IMR-90 (cell line): ENCODE measurements at regions not wholly inside any gene's neighbourhood (a gene's known extent, or its start where the extent isn't known, plus 50 kb on each side); places are given as distances from the start of the nearest gene placed in this dataset.

Source experiments
- ATAC-seq: fragments of 200-7000 bp; cut with Tn5 transposase; 2 replicates; pipeline ENCODE4 v1.9.1; 2020; ENCODE audit warnings: low read depth, mild to moderate bottlenecking, moderate library complexity
- BruUV-seq: library from RNA; stranded (reverse); fragments of 400-500 nt; replicated peaks from 2 replicates; lab custom pipeline; 2021; lab: Mats Ljungman, UMichigan
- CTCF ChIA-PET: fragments of 300-600 bp; formaldehyde crosslinking; extraction: SDS; loops from one replicate; lab custom pipeline; 2021; ENCODE audit warnings: antibody characterized with exemption; lab: Yijun Ruan, JAX
- POLR2A ChIA-PET: fragments of 300-600 bp; sonication (Branson Sonifier 250); formaldehyde crosslinking; loops from one replicate; lab custom pipeline; 2022; ENCODE audit warnings: antibody characterized with exemption; ENCODE audit not compliant: unreplicated experiment; lab: Charles Lee
- DNase-seq: peaks from one replicate; pipeline ENCODE4 v3.0.0; 2013
- H2AFZ ChIP-seq: replicated peaks from 2 replicates; pipeline ENCODE3; 2013; ENCODE audit warnings: low read length, mild to moderate bottlenecking; ENCODE audit not compliant: poor library complexity
- H2AK5ac ChIP-seq: 2 replicates; pipeline ENCODE4 v1.6.1; 2013; ENCODE audit warnings: low read depth, low read length, inconsistent platforms
- H2AK9ac ChIP-seq: replicated peaks from 2 replicates; pipeline ENCODE3; 2013; ENCODE audit warnings: mild to moderate bottlenecking, low read depth, low read length, moderate library complexity; ENCODE audit not compliant: poor library complexity
- H2BK120ac ChIP-seq: 2 replicates; pipeline ENCODE4 v1.6.1; 2013; ENCODE audit warnings: low read depth, low read length, inconsistent platforms
- H2BK15ac ChIP-seq: 3 replicates; pipeline ENCODE4 v1.6.1; 2013; ENCODE audit warnings: low read depth, low read length, inconsistent platforms
- H2BK20ac ChIP-seq: 2 replicates; pipeline ENCODE4 v1.6.1; 2013; ENCODE audit warnings: low read depth, mild to moderate bottlenecking, inconsistent platforms, low read length, moderate library complexity
- H2BK5ac ChIP-seq: 2 replicates; pipeline ENCODE4 v1.6.1; 2013; ENCODE audit warnings: mild to moderate bottlenecking, low read depth, low read length, inconsistent platforms; ENCODE audit not compliant: poor library complexity, severe bottlenecking
- H3K14ac ChIP-seq: replicated peaks from 2 replicates; pipeline ENCODE4 v1.6.1; 2013; ENCODE audit warnings: low read depth, low read length, inconsistent platforms
- H3K18ac ChIP-seq: 2 replicates; pipeline ENCODE4 v1.6.1; 2013; ENCODE audit warnings: low read depth, low read length, control low read depth
- H3K23ac ChIP-seq: 2 replicates; pipeline ENCODE4 v1.6.1; 2013; ENCODE audit warnings: low read depth, low read length, inconsistent platforms
- H3K27ac ChIP-seq: 2 replicates; pipeline ENCODE4 v1.5.1; 2013; ENCODE audit warnings: mild to moderate bottlenecking, control low read depth, low read length; ENCODE audit not compliant: insufficient read depth
- H3K27me3 ChIP-seq: 2 replicates; pipeline ENCODE4 v1.6.1; 2013; ENCODE audit warnings: low read length; ENCODE audit not compliant: control insufficient read depth, insufficient read depth
- H3K36me3 ChIP-seq: 2 replicates; pipeline ENCODE4 v1.6.1; 2013; ENCODE audit warnings: low read length, mixed read lengths; ENCODE audit not compliant: control insufficient read depth, insufficient read depth
- H3K4ac ChIP-seq: 2 replicates; pipeline ENCODE4 v1.6.1; 2013; ENCODE audit warnings: low read depth, low read length, inconsistent platforms
- H3K4me1 ChIP-seq: 2 replicates; pipeline ENCODE4 v1.6.1; 2013; ENCODE audit warnings: low read length, mixed read lengths; ENCODE audit not compliant: control insufficient read depth, insufficient read depth
- H3K4me2 ChIP-seq: 2 replicates; pipeline ENCODE4 v1.6.1; 2013; ENCODE audit warnings: low read depth, mild to moderate bottlenecking, control low read depth, low read length, moderate library complexity
- H3K4me3 ChIP-seq: 2 replicates; pipeline ENCODE4 v1.5.1; 2013; ENCODE audit warnings: low read depth, mild to moderate bottlenecking, control low read depth, low read length, moderate library complexity; ENCODE audit not compliant: insufficient read depth
- H3K56ac ChIP-seq: 2 replicates; pipeline ENCODE4 v1.6.1; 2013; ENCODE audit warnings: low read length, inconsistent platforms; ENCODE audit not compliant: insufficient read depth; ENCODE audit errors: extremely low read depth
- H3K79me1 ChIP-seq, 2 experiments: 2 replicates each; pipeline ENCODE4 v1.6.1; 2013; ENCODE audit warnings: low read length in 2 of 2, inconsistent platforms in 1 of 2, low read depth in 1 of 2
- H3K9ac ChIP-seq: 2 replicates; pipeline ENCODE4 v1.6.1; 2013; ENCODE audit warnings: low read depth, low read length, control low read depth
- H3K9me1 ChIP-seq: 2 replicates; pipeline ENCODE4 v1.6.1; 2013; ENCODE audit warnings: low read length, inconsistent platforms; ENCODE audit not compliant: insufficient read depth
- H3K9me3 ChIP-seq: 2 replicates; pipeline ENCODE4 v1.6.1; 2013; ENCODE audit warnings: low read length; ENCODE audit not compliant: control insufficient read depth, insufficient read depth
- H4K20me1 ChIP-seq: 2 replicates; pipeline ENCODE4 v1.6.1; 2013; ENCODE audit warnings: low read length, inconsistent platforms; ENCODE audit not compliant: insufficient read depth
- H4K5ac ChIP-seq: 2 replicates; pipeline ENCODE4 v1.6.1; 2013; ENCODE audit warnings: mild to moderate bottlenecking, low read depth, low read length, control low read depth
- H4K8ac ChIP-seq, 2 experiments: 2 replicates each; pipeline ENCODE4 v1.6.1; 2013; ENCODE audit warnings: low read depth in 2 of 2, low read length in 2 of 2, control low read depth in 1 of 2, inconsistent platforms in 1 of 2
- H4K91ac ChIP-seq: 2 replicates; pipeline ENCODE4 v1.6.1; 2013; ENCODE audit warnings: low read depth, low read length, inconsistent platforms; ENCODE audit not compliant: insufficient read depth
- BHLHE40 ChIP-seq: fragments of 150-350 bp; IDR thresholded peaks from 2 replicates; pipeline ENCODE4 v1.6.1; 2016; ENCODE audit warnings: mild to moderate bottlenecking, low read depth, low read length
- CEBPB ChIP-seq: IDR thresholded peaks from 2 replicates; pipeline ENCODE4 v1.6.1; 2012; ENCODE audit warnings: low read depth, low read length, improper control_type of control experiment
- CHD1 ChIP-seq: IDR thresholded peaks from 2 replicates; pipeline ENCODE4 v1.6.1; 2012; ENCODE audit warnings: low read depth, low read length, improper control_type of control experiment
- CTCF ChIP-seq: conservative IDR thresholded peaks from 2 replicates; pipeline ENCODE4 v1.5.1; 2012; ENCODE audit warnings: mild to moderate bottlenecking, low read depth, low read length, improper control_type of control experiment
- MAFK ChIP-seq: IDR thresholded peaks from 2 replicates; pipeline ENCODE4 v1.6.1; 2012; ENCODE audit warnings: low read depth, low read length, improper control_type of control experiment
- MAZ ChIP-seq: IDR thresholded peaks from 2 replicates; pipeline ENCODE4 v1.6.1; 2012; ENCODE audit warnings: low read depth, mild to moderate bottlenecking, low read length, improper control_type of control experiment, moderate library complexity, borderline replicate concordance
- MXI1 ChIP-seq: IDR thresholded peaks from 2 replicates; pipeline ENCODE4 v1.6.1; 2012; ENCODE audit warnings: low read depth, mild to moderate bottlenecking, low read length, moderate library complexity, borderline replicate concordance
- NFE2L2 ChIP-seq: fragments of 150-350 bp; IDR thresholded peaks from 2 replicates; pipeline ENCODE4 v1.6.1; 2016; ENCODE audit warnings: low read depth, mild to moderate bottlenecking, low read length
- POLR2A ChIP-seq: IDR thresholded peaks from 2 replicates; pipeline ENCODE4 v1.6.1; 2012; ENCODE audit warnings: mild to moderate bottlenecking, low read depth, low read length
- RAD21 ChIP-seq: IDR thresholded peaks from 2 replicates; pipeline ENCODE4 v1.6.1; 2012; ENCODE audit warnings: low read length, improper control_type of control experiment
- RCOR1 ChIP-seq: IDR thresholded peaks from 2 replicates; pipeline ENCODE4 v1.6.1; 2012; ENCODE audit warnings: mild to moderate bottlenecking, low read length, improper control_type of control experiment; ENCODE audit not compliant: insufficient replicate concordance
- RFX5 ChIP-seq: IDR thresholded peaks from 2 replicates; pipeline ENCODE4 v1.8.0; 2012; ENCODE audit warnings: low read depth, mild to moderate bottlenecking, low read length, moderate library complexity
- SMC3 ChIP-seq: fragments of 150-350 bp; IDR thresholded peaks from 2 replicates; pipeline ENCODE4 v1.6.1; 2016; ENCODE audit warnings: low read depth, mild to moderate bottlenecking, antibody characterized with exemption, low read length, moderate library complexity
- WGBS, 2 experiments: methylation state at CpG; one replicate each; pipeline versions ENCODE4 v1.1.5 to v1.1.7; 2013; ENCODE audit warnings: missing lambda C conversion rate in 2 of 2; ENCODE audit not compliant: insufficient read length in 1 of 2; ENCODE audit errors: extremely low coverage in 2 of 2; 5-methylcytosine and 5-hydroxymethylcytosine counted together
- dilution Hi-C: fragments of 300-500 bp; cut with HindIII; formaldehyde crosslinking; loops from one replicate; pipeline ENCODE4 v1.14.3; 2018; ENCODE audit warnings: low sequenced_read_pairs; ENCODE audit not compliant: unreplicated experiment
- in situ Hi-C: fragments of 300-500 bp; cut with MboI; formaldehyde crosslinking; loops from 3 replicates; pipeline ENCODE4 v1.14.3; 2019; ENCODE audit warnings: low sequenced_read_pairs, inconsistent platforms, mixed read lengths
- intact Hi-C: fragments of 100-400 bp; cut with micrococcal nuclease; formaldehyde crosslinking; loops from 2 replicates; pipeline ENCODE4 v1.10.0; 2022

GRCh38 chr9:21695443-21695842, 107.0 kb upstream of the MTAP start:
- no peak for DNase-seq
- Histone ChIP-seq H2AK9ac (no peak overlapping the region), H2AK5ac (no peak overlapping the region), H3K4me3 (no peak overlapping the region), H3K4me2 (no peak overlapping the region), H3K36me3 (no peaks in the 10 kb centered on the region), H3K9me3 (peaks cover 5% of the 10 kb centered on the region; the same call in 1 of the 2 replicates), H3K18ac (no peak overlapping the region), H2BK5ac (no peak overlapping the region), H4K91ac (no peak overlapping the region), H2AFZ (no peak overlapping the region), H2BK120ac (no peak overlapping the region), H3K23ac (no peak overlapping the region), H3K9ac (no peak overlapping the region), H4K8ac (no peak overlapping the region), H3K27me3 (no peaks in the 10 kb centered on the region), H3K4me1 (peaks cover 2% of the 10 kb centered on the region; the same call in 1 of the 2 replicates), H3K9me1 (no peaks in the 10 kb centered on the region), H3K14ac (no peak overlapping the region), H3K27ac (no peak overlapping the region), H4K20me1 (no peaks in the 10 kb centered on the region), H3K4ac (no peak overlapping the region), H4K5ac (no peak overlapping the region), H2BK15ac (no peak overlapping the region), H3K56ac (no peak overlapping the region), H2BK20ac (no peak overlapping the region), H3K79me1 (no peaks in the 10 kb centered on the region)
- 97% methylated on average over 12 of the region's 14 CpGs; no CpG with 5 or more reads in 1 of the 2 experiments for WGBS, 2 experiments
- intact Hi-C loops (no loop called here), dilution Hi-C loops (no loop called here), in situ Hi-C loops (loop anchor here (25.0 kb wide), 1 partner anchor 92 kb away; no protein-coding TSS in a partner anchor)
- CTCF ChIA-PET = no interaction called here
- BruUV-seq = no TSS peak
- POLR2A ChIA-PET = no interaction called here
- ATAC-seq = no peak
- TF ChIP-seq MXI1 (no peak), SMC3 (no peak), MAZ (no peak), CEBPB (no peak), RCOR1 (no peak), BHLHE40 (no peak), CTCF (no peak), RAD21 (no peak), POLR2A (no peak), NFE2L2 (no peak), CHD1 (no peak), RFX5 (no peak), MAFK (no peak)
